Esophagus squamous epithelium (tissue), 5 donors: ENCODE measurements at regions not wholly inside any gene's neighbourhood (a gene's known extent, or its start where the extent isn't known, plus 50 kb on each side); places are given as distances from the start of the nearest gene placed in this dataset.

Source experiments
- DNase-seq: peaks from one replicate; lab custom pipeline; 2025; lab: John Stamatoyannopoulos, UW
- H3K27ac ChIP-seq, 4 donors: fragments of 200-600 bp; sonication (generic); one replicate each; pipeline ENCODE4 v1.5.1; 2016 to 2019; ENCODE audit warnings: mild to moderate bottlenecking in 1 of 4
- H3K27me3 ChIP-seq, 4 donors: fragments of 200-600 bp; sonication (generic); 1 replicate in 3 of 4; 2 replicates in 1 of 4; pipeline versions ENCODE4 v1.5.1 to v1.6.0; 2017 to 2021; ENCODE audit warnings: antibody characterized with exemption in 1 of 4
- H3K36me3 ChIP-seq, 3 donors: fragments of 200-600 bp; sonication (generic); one replicate each; pipeline ENCODE4 v1.5.1; 2016 to 2019
- H3K4me1 ChIP-seq, 3 donors: fragments of 200-600 bp; sonication (generic); one replicate each; pipeline ENCODE4 v1.5.1; 2017 to 2019
- H3K4me3 ChIP-seq, 4 donors: fragments of 200-600 bp; sonication (generic); 1 replicate in 3 of 4; 2 replicates in 1 of 4; pipeline ENCODE4 v1.5.1; 2016 to 2019; ENCODE audit warnings: mild to moderate bottlenecking in 2 of 4, moderate library complexity in 1 of 4
- H3K9me3 ChIP-seq, 3 donors: fragments of 200-600 bp; sonication (generic); one replicate each; pipeline ENCODE4 v1.5.1; 2016 to 2019
- POLR2A ChIP-seq, 4 donors: fragments of 450-650 bp; IDR thresholded peaks; one replicate each; pipeline ENCODE4 v1.6.1; 2017; ENCODE audit warnings: antibody characterized with exemption in 4 of 4, mild to moderate bottlenecking in 4 of 4, moderate library complexity in 3 of 4
- WGBS, 2 donors: methylation state at CpG; one replicate each; pipeline ENCODE4 v1.1.5; 2018; 5-methylcytosine and 5-hydroxymethylcytosine counted together
- intact Hi-C: fragments of 100-400 bp; cut with DNase I; formaldehyde crosslinking; loops from one replicate; pipeline ENCODE4 v1.15.0; 2022
- TF ChIP-seq, protein P1 (sequence below), 6 experiments: fragments of 450-650 bp in 4 of 6; fragments of 200-600 bp in 2 of 6; sonication (generic) in 2 of 6; IDR thresholded peaks; one replicate each; pipeline ENCODE4 v1.5.1; 2016 to 2019; ENCODE audit warnings: antibody characterized with exemption in 6 of 6, mild to moderate bottlenecking in 4 of 6, moderate library complexity in 4 of 6
- donor health status: DM: yes; HTN: yes; CAD: no.

DNA sequence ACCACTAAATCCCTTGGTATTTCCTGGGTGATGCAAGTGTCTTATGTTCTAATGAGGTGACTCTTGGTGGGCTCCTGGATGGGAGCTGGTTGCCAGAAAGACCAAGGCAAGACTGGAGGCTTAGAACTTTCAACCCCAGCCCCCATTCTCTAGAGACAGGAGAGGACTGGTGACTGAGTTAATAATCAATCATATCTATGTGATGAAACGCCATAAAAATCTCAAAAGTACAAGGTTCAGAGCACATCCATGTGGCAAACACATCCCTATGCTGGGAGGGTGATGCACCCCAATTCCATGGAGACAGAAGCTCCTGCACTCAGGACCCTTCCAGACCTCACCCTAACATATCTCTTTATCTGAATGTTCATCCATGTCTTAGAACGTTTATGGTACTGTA, 139.5 kb upstream of the LINC00305 start:
- no peak for DNase-seq
- H3K4me1 ChIP-seq: no peaks in the 10 kb centered on the region
- H3K9me3 ChIP-seq: no peaks in the 10 kb centered on the region
- TF ChIP-seq, protein P1, sequence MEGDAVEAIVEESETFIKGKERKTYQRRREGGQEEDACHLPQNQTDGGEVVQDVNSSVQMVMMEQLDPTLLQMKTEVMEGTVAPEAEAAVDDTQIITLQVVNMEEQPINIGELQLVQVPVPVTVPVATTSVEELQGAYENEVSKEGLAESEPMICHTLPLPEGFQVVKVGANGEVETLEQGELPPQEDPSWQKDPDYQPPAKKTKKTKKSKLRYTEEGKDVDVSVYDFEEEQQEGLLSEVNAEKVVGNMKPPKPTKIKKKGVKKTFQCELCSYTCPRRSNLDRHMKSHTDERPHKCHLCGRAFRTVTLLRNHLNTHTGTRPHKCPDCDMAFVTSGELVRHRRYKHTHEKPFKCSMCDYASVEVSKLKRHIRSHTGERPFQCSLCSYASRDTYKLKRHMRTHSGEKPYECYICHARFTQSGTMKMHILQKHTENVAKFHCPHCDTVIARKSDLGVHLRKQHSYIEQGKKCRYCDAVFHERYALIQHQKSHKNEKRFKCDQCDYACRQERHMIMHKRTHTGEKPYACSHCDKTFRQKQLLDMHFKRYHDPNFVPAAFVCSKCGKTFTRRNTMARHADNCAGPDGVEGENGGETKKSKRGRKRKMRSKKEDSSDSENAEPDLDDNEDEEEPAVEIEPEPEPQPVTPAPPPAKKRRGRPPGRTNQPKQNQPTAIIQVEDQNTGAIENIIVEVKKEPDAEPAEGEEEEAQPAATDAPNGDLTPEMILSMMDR (IDR thresholded peaks at IDR 0.05): no peak
- no peak for TF ChIP-seq POLR2A (IDR thresholded peaks at IDR 0.05)
- H3K27me3 ChIP-seq: no peaks in the 10 kb centered on the region
- WGBS, 2 donors: 56 to 60% methylated on average over 2 of the region's 2 CpGs
- H3K4me3 ChIP-seq: no peak overlapping the region
- no peaks in the 10 kb centered on the region for H3K36me3 ChIP-seq
- no peak overlapping the region for H3K27ac ChIP-seq
- intact Hi-C loops: no loop called here

DNA sequence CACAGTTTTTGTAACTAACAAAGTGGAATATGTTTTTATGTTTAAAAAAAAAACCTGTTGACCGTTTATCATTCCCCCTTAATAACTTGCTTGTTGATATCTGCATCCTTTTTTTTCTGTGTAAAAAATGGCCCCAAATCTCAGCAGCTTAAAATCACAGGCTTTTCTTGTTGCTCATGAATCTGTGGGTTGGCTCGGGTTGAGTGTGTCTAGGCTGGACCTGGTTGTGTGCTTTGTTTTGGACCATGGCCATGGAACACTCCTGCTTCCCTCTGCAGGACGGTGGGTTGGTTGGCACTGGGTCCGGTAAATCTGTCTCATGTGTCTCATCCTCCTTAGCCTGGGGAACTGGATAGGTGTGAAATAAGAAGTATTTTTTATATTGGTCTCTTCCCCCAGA, 139.0 kb upstream of the LINC00305 start:
- no peak for DNase-seq
- WGBS, 2 donors: 54 to 60% methylated on average over 4 of the region's 4 CpGs
- Histone ChIP-seq H3K27me3 (no peaks in the 10 kb centered on the region), H3K36me3 (no peaks in the 10 kb centered on the region), H3K27ac (no peak overlapping the region), H3K4me1 (no peaks in the 10 kb centered on the region), H3K9me3 (no peaks in the 10 kb centered on the region), H3K4me3 (no peak overlapping the region)
- no peak for TF ChIP-seq POLR2A (IDR thresholded peaks at IDR 0.05)
- TF ChIP-seq, protein P1 (IDR thresholded peaks at IDR 0.05): no peak
- intact Hi-C loops: no loop called here

DNA sequence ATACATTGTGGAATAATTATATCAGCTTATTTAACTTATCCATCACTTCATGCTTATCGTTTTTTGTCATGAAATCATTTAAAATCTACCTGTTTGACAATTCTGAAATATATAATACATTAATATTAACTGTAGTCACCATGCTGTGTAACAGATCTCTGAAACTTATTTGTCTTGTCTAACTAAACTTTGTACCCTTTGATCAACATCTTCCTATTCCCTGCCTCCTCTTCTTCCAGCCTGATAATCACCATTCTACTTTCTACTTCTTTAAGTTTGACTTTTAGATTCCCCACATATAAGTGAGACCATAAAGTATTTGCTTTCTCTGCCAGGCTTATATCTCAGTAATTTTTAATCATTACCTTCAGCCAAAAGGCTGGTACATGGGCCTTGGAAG, 134.2 kb upstream of the LINC00305 start:
- no peaks in the 10 kb centered on the region for H3K4me1 ChIP-seq
- intact Hi-C loops: no loop called here
- WGBS, 2 donors: 53 to 69% methylated on average over 1 of the region's 1 CpG
- H3K27me3 ChIP-seq: no peaks in the 10 kb centered on the region
- H3K9me3 ChIP-seq: no peaks in the 10 kb centered on the region
- H3K27ac ChIP-seq: no peak overlapping the region
- TF ChIP-seq, protein P1 (IDR thresholded peaks at IDR 0.05): no peak
- TF ChIP-seq POLR2A (IDR thresholded peaks at IDR 0.05): no peak
- DNase-seq: no peak
- H3K4me3 ChIP-seq: no peak overlapping the region
- H3K36me3 ChIP-seq: no peaks in the 10 kb centered on the region

DNA sequence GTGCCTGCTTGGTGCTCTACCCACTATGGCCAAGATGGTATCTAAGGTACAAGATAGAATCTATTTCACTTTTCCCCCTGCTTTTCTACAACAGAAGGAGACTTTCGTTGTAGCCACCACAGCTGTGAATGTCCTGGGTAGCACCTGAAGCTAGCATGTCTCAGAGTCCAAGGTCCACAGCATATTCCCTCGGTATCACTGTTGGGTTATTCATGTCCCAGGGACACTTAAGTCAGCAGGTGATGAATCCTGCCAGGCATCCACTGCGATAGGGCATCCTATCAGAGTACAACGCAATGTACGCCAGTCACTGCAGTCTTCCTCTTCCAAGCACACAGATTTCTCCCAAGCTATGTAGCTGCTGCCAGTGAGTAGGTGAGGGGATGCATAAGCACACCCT, 129.1 kb upstream of the LINC00305 start:
- TF ChIP-seq, protein P1 (IDR thresholded peaks at IDR 0.05): no peak
- TF ChIP-seq POLR2A (IDR thresholded peaks at IDR 0.05): no peak
- WGBS, 2 donors: 80 to 89% methylated on average over 4 to 5 of the region's 5 CpGs
- H3K27ac ChIP-seq: no peak overlapping the region

DNA sequence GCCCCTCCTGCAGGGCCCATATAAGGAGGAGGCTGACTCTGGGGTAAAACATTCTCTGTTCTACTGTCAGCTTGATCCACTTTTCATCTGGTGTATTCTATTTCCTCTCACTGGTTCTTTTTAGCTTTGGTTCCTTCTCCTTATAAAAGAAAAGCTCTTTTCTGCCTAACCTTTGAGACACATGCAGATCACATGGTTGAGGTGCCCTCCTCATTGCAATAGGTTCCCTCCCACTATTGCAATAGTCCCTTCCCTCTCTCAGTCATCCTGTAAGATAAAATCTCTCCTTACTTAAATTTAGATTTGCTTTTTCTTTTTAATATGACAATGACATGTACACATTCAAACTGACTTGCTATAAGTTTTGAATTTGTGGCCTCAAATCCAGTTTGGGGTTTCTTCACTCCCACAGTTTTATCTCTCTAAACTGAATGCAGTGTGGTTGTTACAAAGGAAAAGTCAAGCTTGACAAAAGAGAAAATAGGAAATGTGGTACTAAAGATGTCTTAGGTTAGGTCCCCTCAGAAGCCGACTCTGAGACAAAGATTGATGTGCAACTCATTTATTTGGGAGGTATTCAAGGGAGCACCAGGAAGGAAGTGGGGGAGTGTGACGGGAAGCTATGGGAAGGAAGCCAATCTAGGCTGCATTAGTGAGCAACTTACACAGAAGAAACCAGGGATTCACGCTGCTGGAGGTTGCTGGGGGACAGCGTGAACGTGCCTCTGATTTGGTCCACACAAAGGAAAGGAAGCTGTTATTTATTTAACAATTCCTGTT, 127.6 kb upstream of the LINC00305 start:
- WGBS, 2 donors: 33 to 45% methylated on average over 5 of the region's 5 CpGs
- intact Hi-C loops: no loop called here
- H3K4me3 ChIP-seq: no peak overlapping the region
- TF ChIP-seq, protein P1 (IDR thresholded peaks at IDR 0.05): no peak
- no peak for TF ChIP-seq POLR2A (IDR thresholded peaks at IDR 0.05)
- H3K27me3 ChIP-seq: no peaks in the 10 kb centered on the region
- no peaks in the 10 kb centered on the region for H3K36me3 ChIP-seq
- H3K4me1 ChIP-seq: no peaks in the 10 kb centered on the region
- no peak for DNase-seq
- H3K27ac ChIP-seq: peak overlapping the region in 1 of 4 donors; percentile 9
- no peaks in the 10 kb centered on the region for H3K9me3 ChIP-seq

More for the DNA sequence above, 129.1 kb upstream of the LINC00305 start:
- Histone ChIP-seq H3K36me3 (no peaks in the 10 kb centered on the region), H3K4me3 (no peak overlapping the region), H3K4me1 (no peaks in the 10 kb centered on the region), H3K27me3 (no peaks in the 10 kb centered on the region), H3K9me3 (no peaks in the 10 kb centered on the region)
- DNase-seq: no peak
- intact Hi-C loops: no loop called here
